IPS-18c (cell line): ENCODE measurements at regions not wholly inside any gene's neighbourhood (a gene's known extent, or its start where the extent isn't known, plus 50 kb on each side); places are given as distances from the start of the nearest gene placed in this dataset.
"Not testable (repeated sequence)": the region's sequence is repeated elsewhere in the genome, so short reads cannot be mapped to it uniquely, and the experiment has no call there.

Experiments used
- H3K4me3 ChIP-seq: 2 replicates; pipeline ENCODE4 v1.7.0; 2013; ENCODE audit warnings: low read depth, mild to moderate bottlenecking, low read length, moderate library complexity; ENCODE audit not compliant: insufficient read depth
- H3K9me3 ChIP-seq: one replicate; pipeline ENCODE4 v1.6.1; 2013; ENCODE audit warnings: mild to moderate bottlenecking, low read length, moderate library complexity; ENCODE audit not compliant: control insufficient read depth, insufficient read depth

DNA sequence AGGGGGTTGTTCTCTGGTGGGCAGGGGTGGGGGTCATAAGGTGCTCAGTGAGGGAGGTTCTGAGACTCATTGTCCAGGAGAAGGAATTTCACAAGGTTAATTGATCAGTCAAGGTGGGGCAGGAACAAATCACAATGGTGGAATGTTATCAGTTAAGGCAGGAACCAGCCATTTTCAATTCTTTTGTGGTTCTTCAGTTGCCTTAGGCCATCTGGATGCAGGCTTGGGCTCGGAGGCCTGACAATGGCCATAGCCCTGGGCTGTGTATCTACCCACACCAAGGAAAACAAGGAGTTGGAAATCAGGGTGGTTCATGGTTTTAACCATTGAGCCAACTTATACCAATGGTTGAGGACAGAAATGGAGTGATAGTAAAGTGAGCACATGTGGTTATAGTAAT lies 1221.8 kb downstream of the TYW1 start:
- H3K9me3 ChIP-seq, result peaks cover 23% of the 10 kb centered on the region
- H3K4me3 ChIP-seq, result no peak overlapping the region

DNA sequence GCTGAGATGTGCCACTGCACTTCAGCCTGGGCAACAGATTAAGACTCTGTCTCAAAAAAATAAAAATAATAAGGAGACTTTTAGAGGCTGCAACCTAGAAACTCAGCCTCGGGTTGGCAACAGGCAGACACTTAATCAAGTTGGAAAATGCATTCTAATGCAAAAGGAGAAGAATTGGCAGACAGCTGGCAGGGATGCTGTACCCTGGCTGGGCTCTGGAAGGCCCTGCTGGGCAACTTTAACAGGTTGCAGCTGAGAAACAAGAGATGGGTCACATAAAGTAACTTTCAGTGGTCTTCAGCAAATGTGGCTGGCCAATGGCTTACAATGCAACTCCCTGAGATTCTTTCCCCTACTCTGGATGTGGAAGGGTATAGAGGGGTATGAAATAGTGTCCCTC lies 1225.7 kb downstream of the TYW1 start:
- H3K4me3 ChIP-seq, result no peak overlapping the region

DNA sequence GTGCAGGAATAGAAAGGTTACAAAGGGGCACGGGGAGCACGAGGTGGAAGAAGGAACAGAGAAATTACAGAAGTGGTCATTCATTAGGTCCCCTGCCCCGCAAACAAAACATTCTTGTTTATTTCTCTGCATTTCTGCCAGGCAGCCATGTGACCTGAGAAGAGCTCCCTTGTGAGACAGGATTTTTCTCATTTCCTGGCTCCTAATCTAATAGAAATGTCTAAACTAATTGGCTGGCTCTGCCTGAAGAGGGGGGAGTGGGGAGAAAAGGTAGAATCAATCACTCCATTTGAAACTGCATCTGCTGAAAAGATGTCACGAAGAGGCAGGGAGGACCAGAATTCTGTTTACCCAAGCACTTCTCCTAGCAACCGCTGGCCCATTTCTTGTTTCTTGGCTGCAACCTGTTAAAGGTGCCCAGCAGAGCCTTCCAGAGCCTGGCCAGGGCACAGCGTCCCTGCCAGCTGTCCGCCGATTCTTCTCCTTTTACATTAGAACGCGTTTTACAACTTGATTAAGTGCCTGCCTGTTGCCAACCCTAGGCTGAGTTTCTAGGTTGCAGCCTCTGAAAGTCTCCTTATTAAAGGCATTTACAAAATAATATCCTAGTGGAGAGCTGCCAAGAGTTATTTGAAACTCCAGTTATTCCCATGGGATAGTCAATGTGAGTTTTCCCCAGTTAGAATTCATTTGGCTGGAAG lies 1227.6 kb downstream of the TYW1 start:
- Histone ChIP-seq H3K9me3 (peaks cover 25% of the 10 kb centered on the region), H3K4me3 (no peak overlapping the region)

More for the DNA sequence above, 1225.7 kb downstream of the TYW1 start:
- peaks cover 28% of the 10 kb centered on the region for H3K9me3 ChIP-seq

DNA sequence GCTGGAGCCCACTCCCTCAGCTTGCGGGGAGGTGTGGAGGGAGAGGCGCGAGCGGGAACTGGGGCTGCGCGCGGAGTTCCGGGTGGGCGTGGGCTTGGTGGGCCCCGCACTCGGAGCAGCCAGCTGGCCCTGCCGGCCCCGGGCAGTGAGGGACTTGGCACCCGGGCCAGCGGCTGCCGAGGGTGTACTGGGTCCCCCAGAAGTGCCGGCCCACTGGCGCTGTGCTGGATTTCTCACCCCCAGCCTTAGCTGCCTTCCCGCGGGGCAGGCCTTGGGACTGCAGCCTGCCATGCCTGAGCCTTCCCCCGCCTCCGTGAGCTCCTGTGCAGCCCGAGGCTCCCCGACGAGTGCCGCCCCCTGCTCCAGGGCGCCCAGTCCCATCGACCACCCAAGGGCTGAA lies 1234.4 kb downstream of the TYW1 start:
- not testable (repeated sequence) for H3K9me3 ChIP-seq, H3K4me3 ChIP-seq

DNA sequence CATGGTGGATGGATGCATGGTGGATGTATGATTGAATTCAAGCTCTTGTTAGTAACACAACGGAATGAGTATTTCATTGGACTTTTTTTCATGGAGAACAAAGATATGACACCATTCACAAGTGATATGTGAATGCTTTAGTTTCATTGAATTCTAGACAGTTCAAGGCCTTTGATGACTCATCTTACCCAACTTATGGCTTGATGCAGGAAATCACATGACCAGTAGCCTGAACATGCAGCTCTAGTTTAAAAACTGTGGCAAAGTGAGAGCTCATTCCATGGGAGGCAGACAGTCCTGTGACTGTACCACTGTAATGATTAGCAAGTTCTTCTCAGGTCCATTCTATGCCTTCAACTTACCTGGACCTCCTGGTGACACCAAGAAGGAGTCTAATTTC lies 1239.3 kb downstream of the TYW1 start:
- H3K4me3 ChIP-seq, result no peak overlapping the region
- H3K9me3 ChIP-seq, result peaks cover 22% of the 10 kb centered on the region

DNA sequence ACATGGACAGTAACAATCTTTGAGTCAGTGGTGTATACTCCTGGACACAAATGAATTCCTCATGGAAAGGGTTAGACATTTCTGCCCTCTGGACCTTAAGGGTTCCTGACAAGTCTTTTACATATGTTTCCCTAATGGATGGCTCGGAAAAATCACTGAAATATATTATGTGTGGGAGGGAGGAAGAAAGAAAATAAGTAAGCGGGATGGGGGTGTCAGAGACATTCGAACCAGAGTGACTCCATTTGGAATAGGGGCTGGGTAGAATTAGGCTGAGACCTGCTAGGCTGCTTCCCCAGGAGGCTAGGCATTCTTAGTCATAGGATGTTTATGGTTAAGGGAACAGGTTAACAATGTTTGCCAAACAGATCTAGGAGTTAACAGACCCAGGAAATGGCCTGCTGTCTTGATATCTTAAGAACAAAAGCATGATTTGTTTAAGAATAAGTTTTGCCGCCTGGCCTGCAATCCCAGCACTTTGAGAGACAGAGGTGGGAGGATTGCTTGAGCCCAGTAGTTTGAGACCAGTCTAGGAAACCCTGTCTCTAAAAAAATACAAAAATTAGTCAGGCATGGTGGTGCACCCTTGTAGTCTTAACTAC lies 1241.7 kb downstream of the TYW1 start:
- no peak overlapping the region for H3K4me3 ChIP-seq
- peaks cover 32% of the 10 kb centered on the region for H3K9me3 ChIP-seq

DNA sequence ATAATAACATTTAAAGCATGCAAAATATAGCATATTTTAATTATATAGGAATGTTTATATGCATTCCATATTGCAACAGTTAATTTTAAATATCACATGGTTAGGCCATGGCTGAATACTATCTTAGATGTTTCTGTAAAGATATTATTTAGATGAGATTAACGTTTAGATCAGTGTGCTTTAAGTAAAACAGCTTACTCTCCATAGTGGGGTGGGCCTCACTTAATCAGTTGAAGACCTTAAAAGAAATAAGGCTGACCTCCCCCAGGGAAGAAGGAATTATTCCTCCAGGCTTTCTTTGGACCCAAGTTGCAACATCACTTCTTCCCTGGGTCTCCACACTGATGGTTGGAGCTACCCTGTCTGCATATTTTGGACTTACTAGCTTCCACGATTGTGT lies 1246.5 kb downstream of the TYW1 start:
- Histone ChIP-seq H3K9me3 (peaks cover 44% of the 10 kb centered on the region), H3K4me3 (no peak overlapping the region)

DNA sequence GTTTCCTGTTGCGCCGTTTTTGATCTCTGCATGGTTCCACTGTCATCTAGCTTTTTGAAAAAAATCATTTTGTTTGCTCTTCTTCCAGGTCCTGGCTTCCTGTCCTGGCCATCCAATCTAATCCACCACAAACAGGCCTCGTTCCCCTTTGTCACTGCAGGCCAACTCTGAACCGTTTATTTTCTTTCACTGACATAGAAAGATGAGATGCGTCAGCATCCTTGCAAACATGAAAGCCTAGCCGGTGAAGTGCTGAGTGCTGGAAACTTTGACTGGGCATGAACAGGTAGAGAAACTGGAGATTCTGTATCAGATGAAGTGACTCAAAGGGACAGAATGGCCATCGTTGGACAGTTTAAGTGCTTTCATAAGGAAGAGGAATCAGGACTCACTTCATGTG lies 1247.8 kb downstream of the TYW1 start:
- Histone ChIP-seq H3K4me3 (no peak overlapping the region; the same call in 1 of the 2 replicates), H3K9me3 (peaks cover 41% of the 10 kb centered on the region)

DNA sequence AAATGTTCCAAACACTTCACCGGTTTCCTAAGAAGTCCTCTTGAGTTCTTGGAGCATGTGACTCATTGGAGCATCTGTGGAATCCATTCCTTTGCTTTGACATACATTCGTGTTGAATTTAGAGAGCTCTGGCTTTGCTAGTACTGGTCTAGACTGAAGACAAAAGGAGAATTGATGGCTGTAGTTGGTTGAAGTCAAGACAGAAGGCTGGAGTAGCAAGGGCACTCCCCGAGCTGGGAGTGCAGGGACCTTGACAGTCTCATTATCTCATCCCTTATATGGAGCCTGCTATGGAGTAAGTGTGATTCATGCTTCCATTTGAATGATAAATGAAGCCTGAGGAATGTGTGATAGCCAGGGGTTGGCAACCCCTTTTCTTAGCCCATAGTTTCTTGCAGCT lies 1249.1 kb downstream of the TYW1 start:
- H3K9me3 ChIP-seq, result peaks cover 35% of the 10 kb centered on the region
- H3K4me3 ChIP-seq, result no peak overlapping the region

DNA sequence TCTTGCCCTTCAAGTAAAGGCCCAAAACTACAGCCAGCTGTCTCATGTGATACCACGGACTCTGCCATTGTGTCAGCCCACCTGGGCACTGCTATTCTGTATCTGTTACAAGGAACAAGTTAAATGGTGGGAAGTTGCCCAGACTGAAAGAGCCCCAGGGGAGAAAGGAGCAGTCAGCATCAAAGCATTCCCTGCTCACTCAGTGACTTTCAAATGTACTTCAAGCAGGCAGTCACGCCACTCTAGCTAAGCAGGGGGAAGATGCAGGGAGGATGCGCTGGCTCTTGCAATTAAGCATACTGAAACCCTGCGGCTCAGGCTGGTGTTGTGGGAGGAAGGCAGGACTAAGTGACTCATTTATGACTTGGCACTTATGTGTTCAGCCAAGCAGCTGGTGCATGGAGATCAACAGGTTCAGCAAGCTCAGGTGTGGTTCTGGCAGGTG lies 1249.6 kb downstream of the TYW1 start:
- Histone ChIP-seq H3K9me3 (peaks cover 37% of the 10 kb centered on the region), H3K4me3 (no peak overlapping the region)

DNA sequence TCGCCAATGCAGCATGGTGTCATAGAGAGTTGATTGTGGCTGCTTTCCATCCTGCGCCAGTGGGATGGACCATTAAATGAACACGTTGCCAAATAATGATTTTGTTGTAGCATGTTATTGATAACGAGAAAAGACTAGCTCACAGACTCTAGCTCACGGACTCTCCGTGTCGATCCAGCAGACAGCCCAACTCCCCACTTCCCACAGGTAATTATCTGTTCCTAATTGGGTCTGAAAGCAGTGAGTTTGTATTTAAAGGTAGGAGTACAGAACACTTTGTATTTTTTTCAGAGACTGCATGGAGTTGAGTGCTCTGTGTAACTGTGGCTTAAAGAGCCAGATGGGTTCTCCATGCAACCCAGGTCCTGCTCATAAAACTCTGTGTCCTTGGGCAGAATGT lies 1250.5 kb downstream of the TYW1 start:
- Histone ChIP-seq H3K4me3 (0 out of 2 replicates have a peak overlapping the region, but pooled peaks have one; percentile 15), H3K9me3 (peaks cover 37% of the 10 kb centered on the region)

DNA sequence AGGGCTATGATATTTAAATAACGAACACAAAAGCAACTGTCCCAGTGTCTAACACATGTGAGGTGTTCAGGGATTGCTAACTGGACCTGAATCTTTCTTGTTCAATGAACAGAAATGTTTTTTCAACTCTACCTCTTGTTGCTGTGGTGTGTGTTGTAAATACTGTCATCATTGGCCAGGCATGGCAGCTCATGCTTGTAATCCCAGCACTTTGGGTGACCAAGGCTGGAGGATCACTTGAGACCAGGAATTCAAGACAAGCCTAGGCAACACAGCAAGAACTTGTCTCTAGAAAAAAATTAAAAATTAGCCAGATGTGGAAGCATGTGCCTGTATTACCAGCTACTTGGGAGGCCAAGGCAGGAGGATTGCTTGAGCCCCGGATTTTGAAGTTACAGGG lies 1250.9 kb downstream of the TYW1 start:
- Histone ChIP-seq H3K4me3 (no peak overlapping the region), H3K9me3 (peaks cover 36% of the 10 kb centered on the region)

DNA sequence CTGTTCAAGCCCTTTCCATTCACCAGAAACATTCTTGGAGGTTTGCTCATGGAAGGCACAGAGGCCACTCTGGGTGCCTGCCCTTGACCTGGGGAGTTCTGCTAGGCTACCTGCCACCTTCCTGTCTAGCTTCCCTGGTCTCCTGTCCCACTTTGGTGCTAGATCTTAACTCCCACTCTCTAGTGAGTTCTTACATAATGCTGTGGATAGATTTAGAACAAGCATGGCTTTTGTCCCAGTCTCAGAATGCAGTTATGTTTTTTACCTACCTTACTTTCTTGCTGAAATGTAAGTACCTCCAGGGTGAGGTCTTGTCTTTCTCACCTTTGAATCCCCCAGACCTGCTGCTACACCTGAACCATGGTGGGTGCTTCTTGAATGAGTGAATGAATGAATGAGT lies 1252.3 kb downstream of the TYW1 start:
- Histone ChIP-seq H3K4me3 (no peak overlapping the region), H3K9me3 (peaks cover 36% of the 10 kb centered on the region)

DNA sequence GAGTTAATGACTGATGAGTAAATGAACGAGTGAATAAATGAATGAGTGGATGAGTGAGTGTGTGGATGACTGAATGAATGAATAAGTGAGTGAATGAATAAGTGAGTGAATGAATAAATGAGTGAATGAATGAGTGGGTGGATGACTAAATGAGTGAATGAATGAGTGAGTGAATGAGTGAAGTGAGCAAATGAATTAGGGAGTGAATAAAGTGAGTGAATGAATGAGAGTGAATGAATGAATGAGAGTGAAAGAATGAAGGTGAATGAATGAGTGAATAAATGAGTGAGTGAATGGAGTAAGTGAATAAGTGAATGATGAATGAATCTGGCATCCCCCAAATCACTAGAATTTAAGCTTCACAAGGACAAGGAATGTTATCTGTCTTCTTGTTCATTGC lies 1253.0 kb downstream of the TYW1 start:
- Histone ChIP-seq H3K9me3 (peaks cover 40% of the 10 kb centered on the region), H3K4me3 (no peak overlapping the region)

DNA sequence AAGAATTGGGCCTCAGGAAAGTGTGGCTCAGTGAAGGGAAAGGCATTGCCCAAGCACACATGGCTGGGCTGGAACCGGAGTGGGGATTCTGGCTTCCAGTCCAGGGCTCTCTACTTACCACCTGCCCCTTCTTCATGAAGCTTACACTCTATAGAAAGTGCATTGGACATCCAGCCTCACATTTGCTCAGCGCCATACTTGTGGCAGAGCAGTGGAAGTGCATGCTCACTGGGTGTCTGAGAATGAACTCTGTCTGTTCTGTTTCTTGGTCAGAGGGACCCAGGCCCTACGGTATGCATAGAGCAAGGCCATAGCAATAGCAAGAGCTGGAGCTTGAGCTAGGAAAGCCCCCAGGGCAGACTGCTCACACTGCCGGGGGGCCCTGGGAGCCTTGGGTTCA lies 1253.5 kb downstream of the TYW1 start:
- H3K9me3 ChIP-seq, result peaks cover 42% of the 10 kb centered on the region

DNA sequence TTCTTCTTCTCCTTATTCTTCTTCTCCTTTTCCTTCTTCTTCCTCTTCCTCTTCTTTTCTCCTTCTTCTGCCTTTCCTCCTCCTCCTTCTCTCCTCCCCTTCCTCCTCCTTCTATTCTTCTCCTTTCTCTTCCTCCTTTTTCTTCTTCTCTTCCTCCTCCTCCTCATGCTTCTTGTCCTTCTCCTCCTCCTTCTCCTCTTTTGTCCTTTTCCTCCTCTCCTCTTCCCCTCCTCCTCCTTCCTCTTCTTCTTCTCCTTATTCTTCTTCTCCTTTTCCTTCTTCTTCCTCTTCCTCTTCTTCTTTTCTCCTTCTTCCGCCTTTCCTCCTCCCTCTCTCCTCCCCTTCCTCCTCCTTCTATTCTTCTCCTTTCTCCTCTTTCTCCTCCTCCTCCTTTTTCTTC lies 1258.2 kb downstream of the TYW1 start:
- H3K4me3 ChIP-seq, result not testable (repeated sequence)
- H3K9me3 ChIP-seq, result peaks cover 31% of the 10 kb centered on the region

More for the DNA sequence above, 1253.5 kb downstream of the TYW1 start:
- no peak overlapping the region for H3K4me3 ChIP-seq

DNA sequence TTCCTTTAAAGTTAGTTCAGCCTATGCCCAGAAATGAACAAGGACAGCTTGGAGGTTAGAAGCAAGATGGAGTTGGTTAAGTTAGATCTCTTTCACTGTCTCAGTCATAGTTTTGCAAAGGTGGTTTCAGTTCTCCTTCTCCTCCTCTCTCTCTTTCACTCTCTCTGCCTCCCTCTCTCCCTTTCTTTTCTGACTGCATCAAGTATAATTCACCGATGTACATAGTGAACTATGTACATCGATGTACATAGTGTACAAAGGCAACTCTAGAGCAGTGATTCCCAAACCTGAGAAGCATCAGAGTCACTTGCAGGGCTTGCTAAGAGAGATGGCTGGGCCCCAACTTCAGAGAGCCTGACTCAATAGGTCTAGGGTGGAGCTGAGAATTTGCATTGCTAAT lies 1259.7 kb downstream of the TYW1 start:
- Histone ChIP-seq H3K9me3 (peaks cover 27% of the 10 kb centered on the region), H3K4me3 (no peak overlapping the region)

DNA sequence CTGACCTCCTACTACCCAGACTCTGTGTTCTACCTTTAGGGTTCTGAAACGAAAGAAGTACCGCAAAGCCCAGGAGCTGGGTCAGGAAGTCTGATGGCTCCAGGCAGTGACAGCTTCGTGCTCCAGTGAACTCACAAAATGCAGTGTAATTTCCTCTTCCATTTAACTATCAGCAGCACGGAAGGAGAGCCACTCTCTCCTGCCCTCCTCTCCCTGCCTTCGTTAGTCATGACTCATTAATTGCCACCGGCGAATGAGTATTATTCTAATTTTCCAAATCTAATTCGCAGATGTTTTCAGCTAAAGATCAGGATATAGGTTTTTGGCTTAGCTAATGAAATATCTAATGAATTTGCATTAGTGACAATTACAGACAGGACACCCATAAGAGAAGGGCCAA lies 1262.0 kb downstream of the TYW1 start:
- no peak overlapping the region for H3K4me3 ChIP-seq

DNA sequence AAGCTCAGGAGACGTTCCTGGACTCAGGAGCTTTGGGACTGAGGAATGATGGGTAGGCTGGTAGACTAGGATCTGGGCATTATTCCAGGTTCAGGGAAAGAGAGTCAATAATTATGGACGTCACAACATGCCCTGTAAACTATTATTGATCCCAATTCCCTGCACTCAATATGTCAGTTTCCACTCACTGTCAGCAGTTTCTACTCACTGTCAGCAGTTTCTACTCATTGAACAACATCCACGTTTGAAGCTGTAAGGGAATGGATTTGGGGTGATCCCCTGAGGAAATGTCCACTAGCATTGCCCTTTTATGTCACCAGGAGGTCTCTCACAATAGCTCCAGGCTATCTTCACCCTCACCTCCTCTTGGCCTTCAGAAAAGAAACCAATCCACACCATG lies 1268.6 kb downstream of the TYW1 start:
- Histone ChIP-seq H3K4me3 (no peak overlapping the region), H3K9me3 (peaks cover 35% of the 10 kb centered on the region)

More for the DNA sequence above, 1262.0 kb downstream of the TYW1 start:
- peaks cover 32% of the 10 kb centered on the region for H3K9me3 ChIP-seq
